ENCODE measurements at regions not wholly inside any gene's neighbourhood (a gene's known extent, or its start where the extent isn't known, plus 50 kb on each side); places are given as distances from the start of the nearest gene placed in this dataset.

DNA sequence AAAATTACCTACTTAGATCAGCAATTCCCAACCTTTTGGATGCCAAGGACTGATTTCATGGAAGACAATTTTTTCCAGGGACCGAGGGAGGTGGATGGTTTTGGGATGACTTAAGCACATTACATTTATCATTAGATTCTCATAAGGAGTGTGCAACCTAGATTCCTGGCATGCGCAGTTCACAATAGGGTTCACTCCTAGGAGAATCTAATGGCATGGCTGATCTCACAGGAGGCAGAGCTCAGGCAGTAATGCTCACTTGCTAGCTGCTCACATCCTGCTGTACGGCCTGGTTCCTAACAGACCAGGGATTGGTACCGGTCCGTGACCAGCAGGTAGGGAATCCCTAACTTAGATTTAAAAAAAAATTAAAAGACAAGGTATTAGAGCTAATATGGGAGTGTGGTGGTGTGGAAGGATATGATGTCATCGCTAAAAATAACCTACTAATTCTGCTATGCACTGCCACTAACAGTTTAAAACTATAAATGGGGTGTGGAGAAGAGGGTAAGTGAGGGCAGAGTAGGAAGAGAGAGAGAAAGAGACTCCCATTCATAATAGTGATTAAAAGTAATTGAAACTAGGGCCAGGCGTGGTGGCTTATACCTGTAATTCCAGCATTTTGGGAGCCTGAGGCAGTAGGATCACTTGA, 282.7 kb downstream of the BAMBI start:
- DNase-seq (ENCODE audit: low spot score), result no peak
- Histone ChIP-seq H3K4me3 (no peak overlapping the region), H3K27ac (no peak overlapping the region)
- TF ChIP-seq, protein P1, sequence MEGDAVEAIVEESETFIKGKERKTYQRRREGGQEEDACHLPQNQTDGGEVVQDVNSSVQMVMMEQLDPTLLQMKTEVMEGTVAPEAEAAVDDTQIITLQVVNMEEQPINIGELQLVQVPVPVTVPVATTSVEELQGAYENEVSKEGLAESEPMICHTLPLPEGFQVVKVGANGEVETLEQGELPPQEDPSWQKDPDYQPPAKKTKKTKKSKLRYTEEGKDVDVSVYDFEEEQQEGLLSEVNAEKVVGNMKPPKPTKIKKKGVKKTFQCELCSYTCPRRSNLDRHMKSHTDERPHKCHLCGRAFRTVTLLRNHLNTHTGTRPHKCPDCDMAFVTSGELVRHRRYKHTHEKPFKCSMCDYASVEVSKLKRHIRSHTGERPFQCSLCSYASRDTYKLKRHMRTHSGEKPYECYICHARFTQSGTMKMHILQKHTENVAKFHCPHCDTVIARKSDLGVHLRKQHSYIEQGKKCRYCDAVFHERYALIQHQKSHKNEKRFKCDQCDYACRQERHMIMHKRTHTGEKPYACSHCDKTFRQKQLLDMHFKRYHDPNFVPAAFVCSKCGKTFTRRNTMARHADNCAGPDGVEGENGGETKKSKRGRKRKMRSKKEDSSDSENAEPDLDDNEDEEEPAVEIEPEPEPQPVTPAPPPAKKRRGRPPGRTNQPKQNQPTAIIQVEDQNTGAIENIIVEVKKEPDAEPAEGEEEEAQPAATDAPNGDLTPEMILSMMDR (IDR thresholded peaks at IDR 0.05), result no peak

DNA sequence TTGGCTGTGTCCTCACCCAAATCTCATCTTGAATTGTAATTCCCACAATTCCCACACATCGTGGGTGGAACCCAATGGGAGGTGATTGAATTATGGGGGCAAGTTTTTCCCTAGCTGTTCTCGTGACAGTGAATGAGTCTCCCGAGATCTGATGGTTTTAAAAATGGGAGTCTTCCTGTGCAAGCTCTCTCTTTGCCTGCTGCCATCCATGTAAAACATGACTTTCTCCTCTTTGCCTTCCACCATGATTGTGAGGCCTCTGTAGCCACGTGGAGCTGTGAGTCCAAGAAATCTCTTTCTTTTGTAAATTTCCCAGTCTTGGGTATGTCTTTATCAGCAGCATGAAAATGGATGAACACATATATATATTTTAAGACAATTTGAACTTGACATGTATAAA, 285.4 kb downstream of the BAMBI start:
- Histone ChIP-seq H3K27ac (no peak overlapping the region), H3K4me3 (no peak overlapping the region)
- no peak for DNase-seq (ENCODE audit: low spot score)
- TF ChIP-seq, protein P1 (IDR thresholded peaks at IDR 0.05), result no peak

DNA sequence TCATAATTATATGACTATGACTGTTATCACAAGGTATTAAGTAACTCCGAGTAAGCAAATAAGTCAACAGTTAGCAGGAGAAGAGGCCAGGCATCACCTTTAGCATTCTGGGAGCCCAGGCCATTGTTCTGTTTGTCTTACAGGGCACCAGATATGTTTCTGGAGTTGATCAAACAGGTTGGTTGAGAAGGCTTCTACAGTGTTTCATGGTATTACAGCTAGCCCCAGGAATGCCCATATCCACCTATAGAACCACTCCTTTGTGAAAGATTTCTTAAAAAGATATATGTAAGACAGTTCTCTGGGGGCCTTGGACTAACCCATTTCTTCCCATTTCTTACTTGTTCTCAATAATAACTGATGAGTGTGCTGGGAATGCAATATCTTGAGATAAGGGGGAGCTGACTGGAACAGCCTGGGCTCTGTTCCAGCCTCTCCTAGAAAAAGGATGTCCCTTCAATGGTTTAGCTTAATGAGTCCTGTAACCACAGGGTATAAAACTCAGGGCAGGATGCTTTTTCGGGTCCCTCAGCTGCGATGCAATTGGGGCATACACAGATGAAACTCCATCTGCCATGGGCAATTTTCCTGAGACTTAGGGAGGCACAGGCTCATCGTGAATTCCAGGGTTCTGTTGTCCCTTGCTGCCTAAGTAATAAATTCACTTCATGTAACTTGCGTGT, 286.4 kb downstream of the BAMBI start:
- no peak overlapping the region for H3K27ac ChIP-seq
- no peak overlapping the region for H3K4me3 ChIP-seq
- no peak for DNase-seq (ENCODE audit: low spot score)
- TF ChIP-seq, protein P1 (IDR thresholded peaks at IDR 0.05), result no peak

DNA sequence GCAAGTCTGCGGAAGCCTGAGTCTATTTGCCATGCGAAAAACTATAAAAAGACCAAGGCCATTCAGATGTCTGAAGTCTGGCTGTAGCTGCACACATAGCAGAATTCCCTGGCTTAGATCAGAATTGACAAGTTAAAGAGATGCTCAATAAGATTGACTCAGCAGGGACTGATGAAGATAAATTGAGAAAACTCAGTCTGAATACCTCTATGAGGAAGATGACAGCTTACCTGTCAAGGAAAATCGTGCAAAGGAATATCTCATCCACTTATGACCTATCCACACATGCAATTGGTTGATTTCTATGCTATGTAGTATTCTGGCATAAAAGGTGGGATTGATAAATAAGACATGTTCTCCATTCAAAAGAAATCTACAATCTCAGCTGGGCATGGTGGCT, 288.6 kb downstream of the BAMBI start:
- no peak for DNase-seq (ENCODE audit: low spot score)
- Histone ChIP-seq H3K27ac (no peak overlapping the region), H3K4me3 (no peak overlapping the region)
- TF ChIP-seq, protein P1 (IDR thresholded peaks at IDR 0.05), result no peak

DNA sequence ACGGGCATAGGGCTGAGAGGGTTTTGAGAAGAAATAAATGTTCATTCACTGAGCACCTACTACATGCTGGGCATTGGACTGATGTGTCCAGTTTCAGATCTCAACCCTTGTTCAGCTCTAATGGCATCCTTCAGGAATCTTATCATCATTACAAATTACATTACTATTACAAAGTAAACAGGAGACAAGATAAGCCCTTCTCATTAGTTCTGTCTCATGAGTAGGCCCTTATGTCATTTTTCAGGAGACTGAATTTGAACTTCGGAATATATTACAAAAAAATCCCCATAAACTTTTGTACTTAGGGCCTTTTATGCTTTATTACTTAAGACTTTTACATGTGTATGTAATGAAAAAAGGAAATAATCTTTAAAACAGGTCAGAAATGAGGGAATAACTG, 289.7 kb downstream of the BAMBI start:
- H3K4me3 ChIP-seq, result no peak overlapping the region
- no peak for DNase-seq (ENCODE audit: low spot score)
- TF ChIP-seq, protein P1 (IDR thresholded peaks at IDR 0.05), result no peak
- no peak overlapping the region for H3K27ac ChIP-seq

DNA sequence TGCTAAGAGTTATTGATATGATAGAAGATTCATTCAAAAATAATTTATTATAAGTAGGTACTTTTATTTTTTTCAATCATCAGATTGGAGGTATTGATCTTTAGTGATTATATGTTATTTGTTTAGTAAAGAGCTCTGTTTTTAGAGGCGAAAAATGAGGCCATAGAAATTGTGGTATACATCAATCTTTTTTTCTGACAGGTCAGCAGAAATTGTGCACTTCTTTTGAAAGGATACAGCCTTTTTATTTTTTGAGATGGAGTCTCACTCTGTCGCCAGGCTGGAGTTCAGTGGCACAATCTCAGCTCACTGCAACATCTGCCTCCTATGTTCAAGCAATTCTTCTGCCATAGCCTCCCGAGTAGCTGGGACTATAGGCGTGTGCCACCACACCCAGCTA, 292.1 kb downstream of the BAMBI start:
- TF ChIP-seq, protein P1 (IDR thresholded peaks at IDR 0.05), result no peak
- Histone ChIP-seq H3K4me3 (no peak overlapping the region), H3K27ac (no peak overlapping the region)
- DNase-seq (ENCODE audit: low spot score), result no peak

DNA sequence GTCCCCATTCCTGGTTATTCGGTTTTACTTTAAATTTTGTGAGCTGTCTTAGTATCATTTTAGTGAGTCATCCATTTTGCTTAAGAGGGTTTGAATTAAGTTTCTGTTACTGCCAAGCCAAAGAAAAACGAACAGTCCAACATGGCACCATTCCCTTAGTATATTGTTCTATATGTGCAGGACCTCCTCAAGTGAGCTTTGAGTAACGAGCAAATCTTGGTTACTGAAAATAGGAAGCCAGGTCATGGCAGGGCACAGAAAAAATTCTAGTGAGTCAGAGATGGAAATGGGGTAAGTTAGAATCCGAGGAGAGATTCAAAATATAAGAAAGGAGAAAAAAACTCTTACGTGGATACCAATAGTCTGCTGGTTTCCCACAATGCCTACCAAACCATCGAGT, 292.9 kb downstream of the BAMBI start:
- no peak for DNase-seq (ENCODE audit: low spot score)
- TF ChIP-seq, protein P1 (IDR thresholded peaks at IDR 0.05), result no peak
- H3K27ac ChIP-seq, result no peak overlapping the region
- no peak overlapping the region for H3K4me3 ChIP-seq
